HG03520 (cell line): ENCODE measurements at regions not wholly inside any gene's neighbourhood (a gene's known extent, or its start where the extent isn't known, plus 50 kb on each side); places are given as distances from the start of the nearest gene placed in this dataset.
"Not testable (repeated sequence)": the region's sequence is repeated elsewhere in the genome, so short reads cannot be mapped to it uniquely, and the experiment has no call there.

Experiments used
- ATAC-seq: cut with Tn5 transposase; IDR thresholded peaks from one replicate; pipeline ENCODE4 v1.9.1; 2021; ENCODE audit warnings: mild to moderate bottlenecking, moderate library complexity; ENCODE audit not compliant: unreplicated experiment

- ATAC-seq = not testable (repeated sequence)
Measured at GRCh38 chr6:57708061-57708460, 390.6 kb downstream of the PRIM2 start.

- not testable (repeated sequence) for ATAC-seq
Measured at GRCh38 chr6:57722546-57722945, 405.1 kb downstream of the PRIM2 start.

DNA sequence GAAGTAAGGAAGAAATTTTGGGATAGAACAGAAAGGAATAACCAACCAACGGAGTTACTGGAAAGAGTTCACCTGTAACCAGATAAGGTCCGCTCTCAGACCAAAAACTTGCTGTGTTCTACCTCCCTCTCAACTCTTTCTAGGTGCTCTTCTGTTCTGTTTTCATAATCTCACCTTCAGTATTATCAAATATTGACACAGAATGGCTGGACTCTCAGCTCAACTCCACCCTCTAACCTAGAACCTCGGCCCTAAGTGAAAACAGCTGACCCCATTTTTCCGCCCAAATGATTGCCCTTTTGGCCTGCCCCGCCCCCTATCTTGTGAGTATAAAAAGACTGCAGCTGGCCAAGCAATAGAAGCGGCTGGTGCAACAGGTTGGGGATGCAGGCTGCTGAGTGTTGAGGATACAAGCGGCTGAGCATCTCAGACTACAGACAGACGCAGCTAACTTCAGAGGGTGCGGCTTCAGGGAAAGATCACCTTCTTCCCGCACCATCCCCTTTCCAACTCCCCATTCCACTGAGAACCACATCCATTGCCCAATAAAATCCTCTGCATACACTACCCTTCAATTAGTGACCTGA, 406.5 kb downstream of the PRIM2 start:
- ATAC-seq = not testable (repeated sequence)

GRCh38 chr6:57729407-57729806, 412.0 kb downstream of the PRIM2 start:
- ATAC-seq = not testable (repeated sequence)

GRCh38 chr6:57730726-57731125, 413.3 kb downstream of the PRIM2 start:
- not testable (repeated sequence) for ATAC-seq

DNA sequence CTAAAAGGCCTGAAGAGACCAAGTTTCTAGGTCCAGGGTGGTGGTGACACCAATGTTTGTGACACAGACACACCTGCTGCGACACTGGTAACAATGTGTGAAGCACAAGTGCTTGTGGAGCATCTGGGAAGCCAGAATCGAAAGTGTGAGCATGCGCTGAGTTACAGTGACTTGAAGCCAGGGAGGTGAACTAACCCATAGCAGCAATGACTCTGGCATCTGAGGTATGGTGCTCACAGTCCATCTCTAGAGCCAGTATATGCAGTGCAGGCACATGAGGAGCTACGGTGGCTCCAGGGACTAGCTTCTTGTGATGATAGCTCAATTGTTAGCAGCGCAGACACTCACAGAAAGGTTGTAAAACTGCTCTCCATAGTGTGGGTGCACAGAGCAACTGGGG, 430.3 kb downstream of the PRIM2 start:
- ATAC-seq = not testable (repeated sequence)

DNA sequence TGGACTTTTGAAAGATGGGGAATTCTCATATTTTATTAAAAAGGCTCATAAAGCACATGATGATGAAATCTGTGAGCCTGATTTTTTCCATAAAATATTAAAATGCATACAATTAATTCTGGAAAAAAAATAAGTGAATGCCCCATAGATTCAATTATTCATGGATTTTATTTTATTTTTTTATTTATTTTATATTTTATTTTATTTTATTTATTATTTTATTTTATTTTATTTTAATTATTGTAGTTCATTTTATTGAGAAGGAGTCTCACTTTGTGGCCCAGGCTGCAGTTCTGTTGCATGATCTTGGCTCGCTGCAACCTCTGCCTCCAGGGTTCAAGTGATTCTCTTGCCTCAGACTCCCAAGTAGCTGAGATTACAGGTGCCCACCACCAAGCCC, 442.4 kb downstream of the PRIM2 start:
- not testable (repeated sequence) for ATAC-seq

GRCh38 chr6:57792720-57793397, 475.4 kb downstream of the PRIM2 start:
- ATAC-seq = not testable (repeated sequence)

GRCh38 chr6:57793398-57793762, 475.9 kb downstream of the PRIM2 start:
- not testable (repeated sequence) for ATAC-seq

DNA sequence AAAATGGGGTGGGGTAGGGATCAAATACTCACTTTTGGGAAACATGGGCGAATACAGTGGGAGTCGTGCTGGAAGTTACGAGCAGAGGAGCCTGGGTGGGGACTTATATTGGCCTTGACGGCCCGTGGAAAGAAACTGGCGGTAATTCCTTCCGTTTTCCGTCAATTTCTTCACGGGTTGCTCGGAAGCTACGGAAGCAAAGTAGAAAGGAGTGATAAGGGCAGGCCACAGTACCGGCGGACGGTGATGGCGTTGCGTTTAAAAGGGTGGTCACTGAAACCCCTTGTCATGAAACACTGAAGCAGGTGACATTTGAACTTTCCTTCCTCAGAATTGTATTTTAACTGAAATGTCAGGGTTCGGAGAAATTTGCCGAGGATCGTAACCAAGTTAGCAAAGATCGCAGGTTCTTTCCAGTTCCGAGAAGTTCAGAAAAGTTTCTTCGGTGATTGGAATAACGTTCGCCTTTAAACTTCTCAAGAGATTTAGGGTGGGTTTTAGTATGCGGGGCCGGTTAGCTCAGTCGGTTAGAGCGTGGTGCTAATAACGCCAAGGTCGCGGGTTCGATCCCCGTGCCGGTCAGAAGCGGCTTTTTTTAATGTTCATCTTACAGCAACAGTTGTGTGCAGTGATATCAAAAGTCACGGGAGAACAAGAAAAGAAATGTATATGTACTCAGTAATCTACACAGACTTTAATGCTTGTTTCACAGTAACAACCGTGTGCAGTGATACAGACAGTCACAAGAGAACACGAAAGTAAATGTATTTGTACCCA, 482.5 kb downstream of the PRIM2 start:
- ATAC-seq = not testable (repeated sequence)

- not testable (repeated sequence) for ATAC-seq
Measured at GRCh38 chr6:57808581-57808980, 491.2 kb downstream of the PRIM2 start.

DNA sequence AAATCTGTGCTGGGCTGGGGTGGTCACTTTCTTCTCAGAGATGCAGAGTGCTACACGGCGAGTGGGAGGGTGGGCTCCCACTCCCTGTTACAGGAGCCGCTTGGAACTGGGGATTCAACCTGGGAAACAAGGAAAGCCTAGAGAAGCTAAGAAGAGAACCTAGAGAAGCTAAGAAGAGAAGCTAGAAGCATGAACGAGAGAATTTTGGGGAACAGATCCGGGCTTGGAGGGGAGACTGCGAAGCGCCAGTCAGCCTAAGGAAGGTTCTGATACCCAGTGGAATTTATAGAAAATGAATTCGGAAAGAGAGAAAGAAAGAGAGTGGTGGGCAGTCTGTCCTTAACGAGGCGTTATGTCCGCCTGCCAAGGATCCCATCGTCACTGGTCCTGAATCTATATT, 492.0 kb downstream of the PRIM2 start:
- not testable (repeated sequence) for ATAC-seq

GRCh38 chr6:57813271-57814075, 496.0 kb downstream of the PRIM2 start:
- not testable (repeated sequence) for ATAC-seq

- ATAC-seq = not testable (repeated sequence)
Measured at GRCh38 chr6:57815826-57816225, 498.4 kb downstream of the PRIM2 start.

- not testable (repeated sequence) for ATAC-seq
Measured at GRCh38 chr6:57821325-57821724, 503.9 kb downstream of the PRIM2 start.

- not testable (repeated sequence) for ATAC-seq
Measured at GRCh38 chr6:57822448-57822847, 505.0 kb downstream of the PRIM2 start.

- ATAC-seq = no peak
Measured at GRCh38 chr6:57822896-57823358, 505.5 kb downstream of the PRIM2 start.

DNA sequence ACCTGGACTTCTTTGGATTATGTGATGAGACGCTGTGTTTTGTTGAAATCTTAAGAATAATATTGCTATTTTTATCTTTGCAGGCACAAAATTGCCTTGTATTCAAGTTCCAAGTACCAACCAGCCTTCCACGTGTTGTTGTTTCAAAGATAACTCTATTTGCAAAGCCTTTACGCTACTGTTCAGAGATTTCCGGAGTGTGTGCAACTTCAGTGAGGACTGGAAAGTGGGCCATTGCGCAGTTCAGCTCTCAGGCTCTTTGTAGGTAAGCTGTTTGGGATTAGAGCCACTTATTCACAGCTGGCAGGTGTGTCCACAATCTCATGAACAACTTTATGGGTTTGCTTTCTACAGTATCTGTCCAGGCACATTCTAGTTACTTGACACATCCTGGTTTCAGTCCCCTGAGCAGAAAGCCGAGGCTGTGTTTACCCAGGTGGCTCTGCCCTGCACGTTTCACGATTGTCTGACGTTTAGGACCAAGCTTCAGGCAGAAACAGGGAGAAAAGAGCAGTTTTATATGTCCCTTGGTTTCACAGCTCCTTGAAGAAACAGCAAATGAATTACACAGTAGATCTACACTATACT, 520.3 kb downstream of the PRIM2 start:
- not testable (repeated sequence) for ATAC-seq

- ATAC-seq = not testable (repeated sequence)
Measured at GRCh38 chr6:57841551-57841950, 524.1 kb downstream of the PRIM2 start.

DNA sequence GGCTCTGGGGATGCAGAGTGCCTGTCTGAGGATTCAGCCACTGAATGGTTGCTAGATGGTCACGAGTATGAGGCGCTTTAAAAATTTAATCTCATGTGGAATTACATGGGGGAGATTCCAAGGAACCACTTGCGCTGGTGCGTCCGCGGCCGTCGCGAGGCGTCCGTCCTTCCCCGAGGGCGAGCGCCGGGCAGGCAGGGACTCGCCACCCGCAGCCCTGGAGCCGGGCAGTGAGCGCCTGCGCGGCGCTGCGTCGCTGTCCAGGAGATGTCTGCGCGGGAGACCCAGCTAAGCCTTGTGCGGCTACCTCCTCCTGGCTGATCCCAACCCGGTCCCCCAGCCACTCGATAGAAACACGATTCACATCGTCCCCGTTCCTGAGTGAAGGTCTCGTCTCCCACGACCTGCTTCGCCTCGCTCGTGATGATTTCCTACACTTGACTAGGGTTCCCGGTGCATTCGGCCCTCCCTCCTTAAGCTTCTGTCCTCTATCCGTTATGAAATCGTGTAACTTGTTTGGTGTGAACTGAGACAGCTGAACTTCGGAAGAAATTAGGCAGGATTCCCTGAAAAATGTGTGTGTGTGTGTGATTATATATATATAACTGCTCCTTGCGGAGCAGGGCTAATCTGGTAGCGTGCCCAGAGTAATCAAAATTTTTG, 536.4 kb downstream of the PRIM2 start:
- not testable (repeated sequence) for ATAC-seq
